ENCODE measurements at regions not wholly inside any gene's neighbourhood (a gene's known extent, or its start where the extent isn't known, plus 50 kb on each side); places are given as distances from the start of the nearest gene placed in this dataset.

- no peaks in the 10 kb centered on the region for H3K4me1 ChIP-seq
- no peak overlapping the region for H3K4me3 ChIP-seq
- no peaks in the 10 kb centered on the region for H3K9me3 ChIP-seq
- 94% methylated on average over 5 of the region's 5 CpGs for WGBS
- H3K27ac ChIP-seq = no peak overlapping the region
- H3K36me3 ChIP-seq = no peaks in the 10 kb centered on the region
- no peak for DNase-seq (ENCODE audit: low spot score in 2 of 2)
- no peaks in the 10 kb centered on the region for H3K27me3 ChIP-seq
- TF ChIP-seq EP300 (IDR thresholded peaks at IDR 0.05) (no peak), CTCF (IDR thresholded peaks at IDR 0.05) (no peak), POLR2AphosphoS5 (IDR thresholded peaks at IDR 0.05) (no peak), POLR2A (IDR thresholded peaks at IDR 0.05) (no peak)
Measured at GRCh38 chr14:98175881-98176280, 1096.1 kb downstream of the BCL11B start.

- Histone ChIP-seq H3K4me1 (no peaks in the 10 kb centered on the region), H3K27me3 (no peaks in the 10 kb centered on the region), H3K27ac (no peak overlapping the region), H3K9me3 (no peaks in the 10 kb centered on the region), H3K4me3 (no peak overlapping the region), H3K36me3 (no peaks in the 10 kb centered on the region)
- 77% methylated on average over 3 of the region's 3 CpGs for WGBS
- DNase-seq (ENCODE audit: low spot score in 2 of 2) = no peak
- no peak for TF ChIP-seq CTCF (IDR thresholded peaks at IDR 0.05)
- no peak for TF ChIP-seq EP300 (IDR thresholded peaks at IDR 0.05)
- no peak for TF ChIP-seq POLR2AphosphoS5 (IDR thresholded peaks at IDR 0.05)
- no peak for TF ChIP-seq POLR2A (IDR thresholded peaks at IDR 0.05)
Measured at GRCh38 chr14:98176892-98177291, 1095.1 kb downstream of the BCL11B start.

GRCh38 chr14:98177551-98177950, 1094.4 kb downstream of the BCL11B start:
- Histone ChIP-seq H3K36me3 (no peaks in the 10 kb centered on the region), H3K9me3 (no peaks in the 10 kb centered on the region), H3K27ac (no peak overlapping the region), H3K27me3 (no peaks in the 10 kb centered on the region), H3K4me1 (no peaks in the 10 kb centered on the region), H3K4me3 (no peak overlapping the region)
- 25% methylated on average over 1 of the region's 1 CpG for WGBS
- DNase-seq (ENCODE audit: low spot score in 2 of 2) = no peak
- TF ChIP-seq EP300 (IDR thresholded peaks at IDR 0.05) = no peak
- no peak for TF ChIP-seq POLR2A (IDR thresholded peaks at IDR 0.05)
- no peak for TF ChIP-seq POLR2AphosphoS5 (IDR thresholded peaks at IDR 0.05)
- TF ChIP-seq CTCF (IDR thresholded peaks at IDR 0.05) = no peak

GRCh38 chr14:98181241-98181640, 1090.8 kb downstream of the BCL11B start:
- no peaks in the 10 kb centered on the region for H3K36me3 ChIP-seq
- TF ChIP-seq CTCF (IDR thresholded peaks at IDR 0.05) (no peak), POLR2AphosphoS5 (IDR thresholded peaks at IDR 0.05) (no peak), POLR2A (IDR thresholded peaks at IDR 0.05) (no peak), EP300 (IDR thresholded peaks at IDR 0.05) (no peak)
- no peaks in the 10 kb centered on the region for H3K27me3 ChIP-seq
- H3K27ac ChIP-seq = no peak overlapping the region
- H3K4me3 ChIP-seq = no peak overlapping the region
- 83% methylated on average over 7 of the region's 7 CpGs for WGBS
- no peaks in the 10 kb centered on the region for H3K9me3 ChIP-seq
- H3K4me1 ChIP-seq = no peaks in the 10 kb centered on the region
- DNase-seq (ENCODE audit: low spot score in 2 of 2) = no peak

- 93% methylated on average over 1 of the region's 1 CpG for WGBS
- no peak for TF ChIP-seq EP300 (IDR thresholded peaks at IDR 0.05)
- no peak for TF ChIP-seq POLR2AphosphoS5 (IDR thresholded peaks at IDR 0.05)
- TF ChIP-seq POLR2A (IDR thresholded peaks at IDR 0.05) = no peak
- no peak for TF ChIP-seq CTCF (IDR thresholded peaks at IDR 0.05)
- H3K27ac ChIP-seq = no peak overlapping the region
- no peak for DNase-seq (ENCODE audit: low spot score in 2 of 2)
- no peaks in the 10 kb centered on the region for H3K36me3 ChIP-seq
- H3K4me3 ChIP-seq = no peak overlapping the region
- no peaks in the 10 kb centered on the region for H3K9me3 ChIP-seq
- H3K27me3 ChIP-seq = no peaks in the 10 kb centered on the region
- no peaks in the 10 kb centered on the region for H3K4me1 ChIP-seq
Measured at GRCh38 chr14:98181768-98182167, 1090.2 kb downstream of the BCL11B start.

Measured in suprapubic skin (tissue), 4 donors.